ENCODE measurements at regions not wholly inside any gene's neighbourhood (a gene's known extent, or its start where the extent isn't known, plus 50 kb on each side); places are given as distances from the start of the nearest gene placed in this dataset.

DNA sequence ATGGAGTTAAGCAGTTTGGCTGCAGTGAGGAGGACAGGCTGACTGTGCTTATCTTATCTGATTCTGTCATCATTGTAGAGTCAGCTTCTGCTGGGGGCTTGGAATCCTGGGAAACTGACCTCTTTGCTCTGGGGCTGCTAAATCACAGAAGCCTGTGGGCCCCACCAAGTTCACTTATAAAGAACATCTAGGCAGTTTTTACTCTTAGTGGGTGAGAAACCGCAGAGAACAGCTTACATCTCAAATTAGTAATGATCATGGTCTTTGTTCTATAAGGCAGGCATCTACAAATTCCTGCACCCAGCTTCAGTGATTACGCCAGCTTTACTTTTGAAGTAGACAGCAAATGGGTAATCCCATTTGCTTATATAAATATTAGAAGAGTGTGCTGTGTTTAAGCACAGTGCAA, 75.7 kb downstream of the ZC3H11B start:
- H3K4me1 Mint-ChIP-seq (ENCODE audit: low read depth) = no peaks in the 10 kb centered on the region
- H3K27me3 Mint-ChIP-seq (ENCODE audit: low read depth) = peaks cover 10% of the 10 kb centered on the region
- H3K27ac Mint-ChIP-seq = no peak overlapping the region
- H3K36me3 Mint-ChIP-seq (ENCODE audit: low read depth) = no peaks in the 10 kb centered on the region
- H3K9me3 Mint-ChIP-seq = peaks cover 4% of the 10 kb centered on the region
- H3K4me3 Mint-ChIP-seq = no peak overlapping the region
- DNase-seq (ENCODE audit: low spot score) = no peak

- no peak overlapping the region for H3K27ac Mint-ChIP-seq
- DNase-seq (ENCODE audit: low spot score) = no peak
- H3K9me3 Mint-ChIP-seq = peaks cover 4% of the 10 kb centered on the region
- no peaks in the 10 kb centered on the region for H3K36me3 Mint-ChIP-seq (ENCODE audit: low read depth)
- H3K4me3 Mint-ChIP-seq = no peak overlapping the region
- H3K4me1 Mint-ChIP-seq (ENCODE audit: low read depth) = no peaks in the 10 kb centered on the region
- peaks cover 10% of the 10 kb centered on the region for H3K27me3 Mint-ChIP-seq (ENCODE audit: low read depth)
These were observed 76.9 kb downstream of the ZC3H11B start for GRCh38 chr1:219536038-219536437.

DNA sequence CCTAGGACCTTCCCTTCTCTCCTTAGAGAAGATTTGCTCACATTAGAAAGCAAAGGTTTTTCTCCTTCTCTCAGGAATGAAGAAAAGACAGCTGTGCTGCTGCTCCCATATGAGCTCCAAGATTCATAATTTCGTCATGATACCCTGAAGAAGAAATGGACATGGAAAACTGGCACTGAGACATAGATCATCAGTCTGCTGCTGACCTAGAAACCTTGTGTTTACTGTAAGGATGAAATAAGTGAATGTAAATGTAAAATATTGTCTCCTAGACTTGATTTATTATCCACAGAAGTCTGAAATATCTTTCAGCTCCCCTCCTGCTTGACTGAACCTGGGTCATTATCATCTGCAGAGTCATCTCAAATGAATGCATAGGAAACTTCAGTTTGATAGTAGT, 77.9 kb downstream of the ZC3H11B start:
- H3K4me1 Mint-ChIP-seq (ENCODE audit: low read depth) = no peaks in the 10 kb centered on the region

DNA sequence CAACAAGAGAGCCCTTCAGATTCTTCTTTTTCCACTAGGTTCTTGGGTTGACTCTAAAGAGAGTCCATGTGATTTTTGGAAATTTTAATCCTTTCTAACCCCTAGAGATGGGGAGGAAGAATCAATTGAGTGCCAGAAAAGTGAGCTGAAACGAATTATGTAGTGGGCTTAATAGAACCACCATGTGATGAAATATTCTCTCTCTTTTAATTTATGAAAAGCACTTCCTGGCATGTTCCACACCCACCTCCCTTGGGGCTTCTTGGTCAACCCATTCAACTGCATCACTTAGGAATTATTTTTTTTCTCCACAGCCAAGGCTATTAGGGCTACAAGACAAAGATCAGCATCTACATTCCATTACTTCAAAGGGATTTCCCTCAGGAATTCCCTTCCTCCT, 79.6 kb downstream of the ZC3H11B start:
- Mint-ChIP-seq H3K36me3 (ENCODE audit: low read depth) (no peaks in the 10 kb centered on the region), H3K27me3 (ENCODE audit: low read depth) (peaks cover 10% of the 10 kb centered on the region), H3K9me3 (peaks cover 4% of the 10 kb centered on the region), H3K27ac (no peak overlapping the region), H3K4me1 (ENCODE audit: low read depth) (no peaks in the 10 kb centered on the region), H3K4me3 (no peak overlapping the region)
- no peak for DNase-seq (ENCODE audit: low spot score)

More for the DNA sequence above, 77.9 kb downstream of the ZC3H11B start:
- DNase-seq (ENCODE audit: low spot score) = no peak
- Mint-ChIP-seq H3K4me3 (no peak overlapping the region), H3K36me3 (ENCODE audit: low read depth) (no peaks in the 10 kb centered on the region), H3K9me3 (peaks cover 4% of the 10 kb centered on the region), H3K27me3 (ENCODE audit: low read depth) (peaks cover 10% of the 10 kb centered on the region), H3K27ac (no peak overlapping the region)

DNA sequence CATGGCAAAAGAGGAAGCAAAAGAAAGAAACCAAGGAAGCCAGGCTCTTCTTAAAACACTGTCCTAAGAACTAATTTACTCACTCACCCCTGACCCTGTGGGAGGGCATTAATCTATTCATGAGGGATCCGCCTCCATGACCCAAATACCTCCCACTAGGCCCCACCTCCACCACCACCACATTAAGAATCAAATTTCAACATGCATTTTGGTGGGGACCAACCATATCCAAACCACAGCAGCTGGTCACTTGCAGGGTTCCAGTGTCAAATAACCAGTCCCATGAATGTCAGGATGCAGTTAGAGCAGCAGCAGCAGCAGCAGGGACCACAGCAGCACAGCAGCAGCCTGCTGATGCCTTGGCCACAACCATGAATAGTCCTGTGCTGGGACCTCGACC, 83.8 kb downstream of the ZC3H11B start:
- peaks cover 10% of the 10 kb centered on the region for H3K27me3 Mint-ChIP-seq (ENCODE audit: low read depth)
- H3K4me1 Mint-ChIP-seq (ENCODE audit: low read depth) = no peaks in the 10 kb centered on the region
- H3K36me3 Mint-ChIP-seq (ENCODE audit: low read depth) = no peaks in the 10 kb centered on the region
- no peak overlapping the region for H3K4me3 Mint-ChIP-seq
- H3K27ac Mint-ChIP-seq = no peak overlapping the region
- peaks cover 4% of the 10 kb centered on the region for H3K9me3 Mint-ChIP-seq
- DNase-seq (ENCODE audit: low spot score) = no peak

GRCh38 chr1:219528633-219529032, 84.3 kb downstream of the ZC3H11B start:
- no peak for DNase-seq (ENCODE audit: low spot score)
- peaks cover 9% of the 10 kb centered on the region for H3K27me3 Mint-ChIP-seq (ENCODE audit: low read depth)
- peaks cover 2% of the 10 kb centered on the region for H3K9me3 Mint-ChIP-seq
- H3K4me1 Mint-ChIP-seq (ENCODE audit: low read depth) = no peaks in the 10 kb centered on the region
- no peaks in the 10 kb centered on the region for H3K36me3 Mint-ChIP-seq (ENCODE audit: low read depth)
- no peak overlapping the region for H3K27ac Mint-ChIP-seq
- H3K4me3 Mint-ChIP-seq = no peak overlapping the region

GRCh38 chr1:219527994-219528393, 84.9 kb downstream of the ZC3H11B start:
- Mint-ChIP-seq H3K27me3 (ENCODE audit: low read depth) (peaks cover 4% of the 10 kb centered on the region), H3K4me3 (no peak overlapping the region), H3K36me3 (ENCODE audit: low read depth) (no peaks in the 10 kb centered on the region), H3K27ac (no peak overlapping the region), H3K9me3 (no peaks in the 10 kb centered on the region), H3K4me1 (ENCODE audit: low read depth) (no peaks in the 10 kb centered on the region)
- DNase-seq (ENCODE audit: low spot score) = no peak

DNA sequence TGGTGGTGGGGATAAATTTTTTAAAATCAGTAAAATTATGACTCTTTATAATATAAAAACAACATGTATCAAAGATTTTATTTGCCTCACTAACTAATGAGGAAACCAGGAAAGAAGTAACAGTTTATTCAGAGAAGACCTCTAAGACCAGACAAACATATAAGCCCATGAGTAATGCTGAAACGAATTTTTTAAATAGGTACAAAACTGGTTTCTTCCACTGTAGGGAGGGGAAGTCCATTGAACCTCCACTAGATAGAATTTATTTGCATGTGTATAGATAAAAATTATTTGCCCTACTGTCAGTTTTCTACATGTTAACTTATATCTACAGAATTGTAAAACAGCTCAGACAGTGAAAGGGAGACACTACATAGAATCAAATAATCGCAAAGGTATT, 86.8 kb downstream of the ZC3H11B start:
- Mint-ChIP-seq H3K27ac (no peak overlapping the region), H3K27me3 (ENCODE audit: low read depth) (no peaks in the 10 kb centered on the region), H3K9me3 (no peaks in the 10 kb centered on the region), H3K36me3 (ENCODE audit: low read depth) (no peaks in the 10 kb centered on the region), H3K4me3 (no peak overlapping the region), H3K4me1 (ENCODE audit: low read depth) (no peaks in the 10 kb centered on the region)
- DNase-seq (ENCODE audit: low spot score) = no peak

DNA sequence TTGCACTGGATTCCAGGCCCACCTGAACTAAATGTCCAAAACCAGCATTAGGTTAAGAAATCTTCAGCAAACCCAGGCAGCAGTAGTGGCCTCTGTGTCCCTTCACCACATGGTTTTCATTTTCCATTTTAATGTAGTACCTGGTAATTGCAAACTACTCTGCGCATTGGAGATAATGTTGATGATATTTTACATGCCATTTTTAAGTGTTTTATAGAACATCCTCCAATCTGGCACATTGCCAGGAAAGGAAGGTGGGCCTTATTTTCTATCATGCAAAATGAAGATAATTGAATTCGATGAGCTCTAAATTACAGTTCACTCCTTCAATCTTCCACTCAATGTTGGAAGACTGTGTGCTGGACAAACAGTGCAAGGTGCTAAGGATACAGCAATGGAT, 89.5 kb downstream of the ZC3H11B start:
- Mint-ChIP-seq H3K36me3 (ENCODE audit: low read depth) (no peaks in the 10 kb centered on the region), H3K27me3 (ENCODE audit: low read depth) (no peaks in the 10 kb centered on the region), H3K9me3 (no peaks in the 10 kb centered on the region), H3K27ac (no peak overlapping the region), H3K4me1 (ENCODE audit: low read depth) (no peaks in the 10 kb centered on the region), H3K4me3 (no peak overlapping the region)
- DNase-seq (ENCODE audit: low spot score) = no peak

GRCh38 chr1:219521325-219521724, 91.6 kb downstream of the ZC3H11B start:
- Mint-ChIP-seq H3K36me3 (ENCODE audit: low read depth) (no peaks in the 10 kb centered on the region), H3K27me3 (ENCODE audit: low read depth) (no peaks in the 10 kb centered on the region)

DNA sequence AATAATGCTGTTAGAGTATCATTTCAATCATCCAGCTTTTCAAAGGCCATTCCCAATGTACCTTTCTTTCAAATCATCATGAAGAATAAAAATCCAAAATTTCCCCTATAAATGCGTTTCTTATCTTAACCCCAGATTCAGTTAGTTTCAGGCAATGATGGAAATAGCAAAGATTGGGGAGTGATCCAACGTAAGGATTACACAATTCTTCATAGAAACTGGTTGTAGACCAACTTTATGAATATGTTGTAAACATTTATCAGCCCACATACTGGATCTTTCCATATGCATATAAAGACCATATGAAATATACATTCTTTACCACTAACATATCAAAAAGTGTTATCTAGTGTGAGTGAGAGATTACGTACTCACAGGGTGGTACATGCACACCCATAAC, 92.7 kb downstream of the ZC3H11B start:
- Mint-ChIP-seq H3K4me3 (no peak overlapping the region), H3K9me3 (peaks cover 4% of the 10 kb centered on the region), H3K27me3 (ENCODE audit: low read depth) (no peaks in the 10 kb centered on the region), H3K27ac (no peak overlapping the region), H3K4me1 (ENCODE audit: low read depth) (no peaks in the 10 kb centered on the region), H3K36me3 (ENCODE audit: low read depth) (no peaks in the 10 kb centered on the region)
- DNase-seq (ENCODE audit: low spot score) = no peak

More at GRCh38 chr1:219521325-219521724, 91.6 kb downstream of the ZC3H11B start:
- Mint-ChIP-seq H3K4me1 (ENCODE audit: low read depth) (no peaks in the 10 kb centered on the region), H3K4me3 (no peak overlapping the region), H3K27ac (no peak overlapping the region), H3K9me3 (no peaks in the 10 kb centered on the region)
- no peak for DNase-seq (ENCODE audit: low spot score)

GRCh38 chr1:219518907-219519248, 94.0 kb downstream of the ZC3H11B start:
- no peak overlapping the region for H3K27ac Mint-ChIP-seq
- DNase-seq (ENCODE audit: low spot score) = no peak
- no peaks in the 10 kb centered on the region for H3K4me1 Mint-ChIP-seq (ENCODE audit: low read depth)
- no peaks in the 10 kb centered on the region for H3K27me3 Mint-ChIP-seq (ENCODE audit: low read depth)
- no peak overlapping the region for H3K4me3 Mint-ChIP-seq
- peaks cover 4% of the 10 kb centered on the region for H3K9me3 Mint-ChIP-seq
- H3K36me3 Mint-ChIP-seq (ENCODE audit: low read depth) = no peaks in the 10 kb centered on the region

DNA sequence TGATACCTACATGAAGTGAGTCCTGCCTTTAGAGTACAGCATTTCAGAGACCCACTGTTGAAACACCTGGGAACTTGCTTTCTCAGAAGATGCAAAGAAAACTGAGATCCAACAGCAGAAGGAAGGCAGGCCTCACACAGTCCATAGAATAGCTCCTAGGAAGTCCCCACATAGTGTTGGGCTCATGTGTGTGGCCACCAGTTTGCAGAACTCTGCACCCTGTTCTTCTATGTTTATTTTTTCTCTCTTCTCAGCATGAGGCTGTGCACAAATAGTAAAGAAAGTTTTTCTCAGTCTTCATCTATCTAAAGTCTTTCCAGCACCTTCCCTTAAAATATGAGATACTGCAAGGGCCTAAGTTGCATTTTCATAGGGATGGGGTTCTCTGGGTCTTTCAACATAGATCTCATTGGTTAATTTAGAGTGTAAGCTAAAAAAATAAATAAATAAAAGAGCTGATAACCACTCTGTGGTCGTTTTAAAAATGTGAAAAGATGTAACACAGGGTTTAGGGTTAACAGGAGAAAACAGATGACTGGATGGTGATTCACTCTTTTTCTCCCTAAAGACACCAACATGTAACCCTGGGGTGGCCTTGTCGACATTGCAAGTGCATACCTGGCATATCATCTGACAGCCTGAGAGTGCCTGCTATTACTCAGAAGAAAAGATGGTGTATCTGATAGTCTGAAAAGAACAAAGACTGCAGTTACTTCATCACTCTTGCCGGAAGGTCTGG, 94.6 kb downstream of the ZC3H11B start:
- Mint-ChIP-seq H3K4me3 (no peak overlapping the region), H3K27me3 (ENCODE audit: low read depth) (no peaks in the 10 kb centered on the region), H3K9me3 (peaks cover 4% of the 10 kb centered on the region), H3K4me1 (ENCODE audit: low read depth) (no peaks in the 10 kb centered on the region), H3K36me3 (ENCODE audit: low read depth) (no peaks in the 10 kb centered on the region), H3K27ac (no peak overlapping the region)
- DNase-seq (ENCODE audit: low spot score) = peak; percentile 39

DNA sequence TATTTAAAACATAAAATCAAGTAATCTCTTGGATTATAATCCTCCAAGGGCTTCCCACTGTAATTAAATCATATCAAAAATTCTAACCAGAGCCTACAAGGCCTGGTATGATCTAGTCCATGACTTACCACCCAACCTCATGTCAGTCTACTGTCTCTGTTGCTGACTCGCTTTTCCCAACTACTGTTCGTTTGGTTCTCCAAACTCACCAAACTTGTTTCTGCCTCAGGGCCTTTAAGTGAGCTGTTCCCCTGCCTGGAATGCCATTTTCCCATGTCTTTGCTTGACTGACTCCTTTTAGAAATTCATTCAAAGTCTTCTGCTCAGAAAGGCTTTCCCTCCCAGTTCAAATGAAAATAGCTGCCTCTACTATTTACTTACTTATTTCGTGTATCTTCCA, 95.9 kb downstream of the ZC3H11B start:
- Mint-ChIP-seq H3K4me1 (ENCODE audit: low read depth) (no peaks in the 10 kb centered on the region), H3K36me3 (ENCODE audit: low read depth) (no peaks in the 10 kb centered on the region), H3K4me3 (no peak overlapping the region), H3K9me3 (peaks cover 4% of the 10 kb centered on the region), H3K27ac (no peak overlapping the region), H3K27me3 (ENCODE audit: low read depth) (no peaks in the 10 kb centered on the region)
- DNase-seq (ENCODE audit: low spot score) = no peak

DNA sequence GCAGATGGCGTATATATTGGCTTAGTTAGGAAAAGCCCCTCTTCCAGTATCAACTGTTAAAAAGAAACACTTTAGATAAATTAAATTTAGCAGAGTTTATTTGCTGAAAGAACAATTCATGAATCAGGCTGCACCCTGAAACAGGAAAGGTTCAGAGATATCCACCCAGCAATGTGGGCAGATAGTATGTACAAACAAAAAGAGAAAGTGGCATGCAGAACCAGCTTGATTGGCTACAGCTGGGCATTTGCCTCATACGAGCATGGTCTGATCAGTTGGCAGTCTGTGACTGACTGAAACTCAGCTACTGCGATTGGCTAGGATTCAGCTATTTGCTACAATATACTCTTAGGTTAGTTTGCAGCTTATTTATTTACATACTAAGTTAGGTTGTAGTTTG, 98.2 kb downstream of the ZC3H11B start:
- Mint-ChIP-seq H3K9me3 (peaks cover 4% of the 10 kb centered on the region), H3K36me3 (ENCODE audit: low read depth) (no peaks in the 10 kb centered on the region), H3K27me3 (ENCODE audit: low read depth) (no peaks in the 10 kb centered on the region), H3K27ac (no peak overlapping the region), H3K4me1 (ENCODE audit: low read depth) (no peaks in the 10 kb centered on the region), H3K4me3 (no peak overlapping the region)
- no peak for DNase-seq (ENCODE audit: low spot score)

Data from T-helper 2 cell treated with Interferon-gamma antibody and Interleukin-4, amounts not matched to agents 5 μg/mL and 100 μg/mL, for 36 hours (primary cell).